Stimulated activated CD8-positive, alpha-beta memory T cell treated with anti-CD3 and anti-CD28 coated beads, Interleukin-4, amount 100 ng/mL, for 48 hours (primary cell): ENCODE measurements at regions not wholly inside any gene's neighbourhood (a gene's known extent, or its start where the extent isn't known, plus 50 kb on each side); places are given as distances from the start of the nearest gene placed in this dataset.

Source experiments
- DNase-seq: peaks from one replicate; pipeline ENCODE4 v3.0.0-alpha.2; 2020

- peak; percentile 80 for DNase-seq
Observed at GRCh38 chr19:32224371-32225244, 120.8 kb upstream of the ZNF507 start.

GRCh38 chr19:32227561-32228165 lies 117.7 kb upstream of the ZNF507 start:
- DNase-seq, result no peak

GRCh38 chr19:32230441-32230840 lies 115.0 kb upstream of the ZNF507 start:
- no peak for DNase-seq

- no peak for DNase-seq
Observed at GRCh38 chr19:32231020-32231419, 114.4 kb upstream of the ZNF507 start.

- DNase-seq, result no peak
Observed at GRCh38 chr19:32231691-32232090, 113.7 kb upstream of the ZNF507 start.

GRCh38 chr19:32232449-32232848 lies 113.0 kb upstream of the ZNF507 start:
- no peak for DNase-seq

GRCh38 chr19:32233091-32233490 lies 112.3 kb upstream of the ZNF507 start:
- DNase-seq, result no peak

GRCh38 chr19:32233885-32234284 lies 111.5 kb upstream of the ZNF507 start:
- no peak for DNase-seq

GRCh38 chr19:32234663-32235217 lies 110.7 kb upstream of the ZNF507 start:
- DNase-seq, result no peak

- DNase-seq, result no peak
Observed at GRCh38 chr19:32238076-32238475, 107.3 kb upstream of the ZNF507 start.

- DNase-seq, result no peak
Observed at GRCh38 chr19:32240316-32240715, 105.1 kb upstream of the ZNF507 start.

GRCh38 chr19:32241306-32241705 lies 104.1 kb upstream of the ZNF507 start:
- no peak for DNase-seq

- no peak for DNase-seq
Observed at GRCh38 chr19:32241932-32242710, 103.3 kb upstream of the ZNF507 start.

GRCh38 chr19:32246006-32246405 lies 99.4 kb upstream of the ZNF507 start:
- no peak for DNase-seq

GRCh38 chr19:32251634-32252332 lies 93.6 kb upstream of the ZNF507 start:
- no peak for DNase-seq

GRCh38 chr19:32252333-32252669 lies 93.1 kb upstream of the ZNF507 start:
- DNase-seq, result no peak

GRCh38 chr19:32253683-32254508 lies 91.5 kb upstream of the ZNF507 start:
- no peak for DNase-seq

GRCh38 chr19:32254509-32254890 lies 90.9 kb upstream of the ZNF507 start:
- no peak for DNase-seq

GRCh38 chr19:32255536-32256295 lies 89.7 kb upstream of the ZNF507 start:
- DNase-seq, result no peak

GRCh38 chr19:32256341-32256975 lies 89.0 kb upstream of the ZNF507 start:
- no peak for DNase-seq
